Stomach smooth muscle (tissue), 2 donors: ENCODE measurements at regions not wholly inside any gene's neighbourhood (a gene's known extent, or its start where the extent isn't known, plus 50 kb on each side); places are given as distances from the start of the nearest gene placed in this dataset.

ENCODE experiments used
- H3K27ac ChIP-seq: one replicate; pipeline ENCODE4 v1.7.0; 2013; ENCODE audit warnings: mild to moderate bottlenecking, low read length, inconsistent platforms
- H3K27me3 ChIP-seq, 2 donors: one replicate each; pipeline ENCODE4 v1.7.0; 2013; ENCODE audit warnings: low read length in 2 of 2; ENCODE audit not compliant: insufficient read depth in 2 of 2, control insufficient read depth in 1 of 2
- H3K36me3 ChIP-seq, 2 donors: one replicate each; pipeline ENCODE4 v1.7.0; 2013; ENCODE audit warnings: low read length in 2 of 2; ENCODE audit not compliant: control insufficient read depth in 2 of 2, insufficient read depth in 2 of 2
- H3K4me1 ChIP-seq: one replicate; pipeline ENCODE4 v1.7.0; 2013; ENCODE audit warnings: low read length; ENCODE audit not compliant: control insufficient read depth, insufficient read depth
- H3K4me3 ChIP-seq, 2 donors: one replicate each; pipeline ENCODE4 v1.7.0; 2013; ENCODE audit warnings: low read length in 2 of 2
- H3K9ac ChIP-seq, 2 donors: one replicate each; pipeline ENCODE4 v1.7.0; 2013; ENCODE audit warnings: low read length in 2 of 2, mild to moderate bottlenecking in 1 of 2
- H3K9me3 ChIP-seq, 2 donors: one replicate each; pipeline ENCODE4 v1.7.0; 2013; ENCODE audit warnings: low read length in 2 of 2; ENCODE audit not compliant: control insufficient read depth in 2 of 2
- donor health status: healthy.
- donor health status: Pancreatic carcinoma.

GRCh38 chr4:123843137-123843536, 446.5 kb downstream of the SPRY1 start:
- no peak overlapping the region for H3K27ac ChIP-seq
- peaks cover 0 to 9% of the 10 kb centered on the region in 2 donors for H3K9me3 ChIP-seq
- no peak overlapping the region for H3K9ac ChIP-seq
- H3K27me3 ChIP-seq: no peaks in the 10 kb centered on the region
- no peak overlapping the region for H3K4me3 ChIP-seq
- H3K4me1 ChIP-seq: no peaks in the 10 kb centered on the region
- H3K36me3 ChIP-seq: no peaks in the 10 kb centered on the region

DNA sequence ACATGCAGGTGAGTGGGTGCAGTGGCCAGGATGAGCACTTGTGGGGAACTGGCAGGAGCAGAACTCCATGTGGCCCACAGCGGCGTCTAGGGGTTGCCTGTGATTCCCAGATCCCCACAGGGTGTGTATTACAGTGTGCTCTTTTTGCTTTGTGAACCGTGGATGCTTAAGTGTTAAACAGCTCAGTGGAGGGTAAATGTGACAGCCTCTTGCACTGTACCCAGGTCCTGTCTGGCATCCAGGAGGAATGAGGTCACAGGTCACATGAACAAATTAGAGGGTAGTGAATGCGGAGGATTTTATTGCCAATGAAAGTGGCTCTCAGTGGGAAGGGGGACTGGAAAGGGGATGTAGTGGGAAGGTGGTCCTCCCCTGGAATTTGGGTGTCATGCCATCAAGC, 447.8 kb downstream of the SPRY1 start:
- Histone ChIP-seq H3K27ac (no peak overlapping the region), H3K27me3 (no peaks in the 10 kb centered on the region), H3K9ac (no peak overlapping the region), H3K4me3 (no peak overlapping the region), H3K9me3 (peaks cover 0 to 9% of the 10 kb centered on the region in 2 donors), H3K4me1 (no peaks in the 10 kb centered on the region), H3K36me3 (no peaks in the 10 kb centered on the region)

DNA sequence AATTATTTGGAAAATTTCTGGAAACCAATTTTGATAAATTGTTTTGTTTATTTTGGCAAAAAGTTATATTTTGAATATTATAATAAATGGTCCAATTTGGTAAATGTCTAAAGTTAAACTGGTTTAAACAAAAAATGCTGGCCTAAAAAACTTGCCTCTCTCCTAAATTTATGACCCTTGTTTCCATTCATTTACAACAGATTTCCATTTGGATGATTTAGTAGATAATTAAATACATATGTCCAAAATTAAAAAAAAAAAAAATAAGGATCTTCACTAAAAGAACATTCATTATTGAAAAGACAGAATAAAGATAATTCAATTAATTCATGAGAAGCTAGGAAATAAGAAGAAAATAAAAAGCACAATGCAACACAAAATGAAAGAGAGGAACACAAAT, 449.5 kb downstream of the SPRY1 start:
- no peaks in the 10 kb centered on the region for H3K36me3 ChIP-seq
- H3K9me3 ChIP-seq: peaks cover 0 to 9% of the 10 kb centered on the region in 2 donors
- no peaks in the 10 kb centered on the region for H3K4me1 ChIP-seq
- no peak overlapping the region for H3K4me3 ChIP-seq
- no peaks in the 10 kb centered on the region for H3K27me3 ChIP-seq
- H3K9ac ChIP-seq: no peak overlapping the region
- H3K27ac ChIP-seq: no peak overlapping the region

DNA sequence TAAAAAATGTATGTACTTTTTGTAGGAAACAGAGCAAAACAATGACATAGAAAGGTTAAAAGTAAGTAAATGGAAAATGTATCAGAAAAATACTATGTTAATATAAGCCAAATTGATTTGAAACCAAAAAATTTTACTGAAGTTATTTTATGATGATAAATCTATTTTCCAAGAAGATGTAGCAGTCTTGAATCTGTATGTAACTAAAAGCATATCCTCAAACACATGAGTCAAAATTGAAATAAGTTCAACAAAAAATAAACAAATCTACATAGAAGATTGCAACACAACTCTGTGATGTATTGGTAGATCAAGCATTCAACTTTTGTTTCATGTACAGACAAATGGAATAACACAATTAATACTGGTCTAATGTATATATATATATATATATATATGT, 450.0 kb downstream of the SPRY1 start:
- Histone ChIP-seq H3K9me3 (peaks cover 0 to 9% of the 10 kb centered on the region in 2 donors), H3K27ac (no peak overlapping the region), H3K9ac (no peak overlapping the region), H3K4me3 (no peak overlapping the region), H3K36me3 (no peaks in the 10 kb centered on the region), H3K4me1 (no peaks in the 10 kb centered on the region), H3K27me3 (no peaks in the 10 kb centered on the region)

DNA sequence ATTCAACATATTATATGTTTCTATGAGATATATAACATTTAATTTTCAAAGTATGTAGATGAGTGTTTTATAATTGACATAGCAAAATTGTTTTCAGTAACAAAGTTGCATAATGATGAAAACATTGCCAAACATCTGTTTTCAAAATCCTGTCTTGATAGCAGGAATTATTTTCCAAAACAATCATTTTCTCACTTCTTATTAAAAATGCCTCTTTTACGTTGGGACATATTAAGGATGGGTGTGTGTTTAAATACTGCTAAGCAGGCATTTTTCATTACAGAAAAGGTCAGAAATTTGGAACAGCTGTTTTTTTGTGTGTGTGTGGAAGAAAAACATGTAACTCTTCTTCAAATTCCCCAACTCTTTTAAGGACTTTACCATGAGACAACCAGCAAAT, 452.0 kb downstream of the SPRY1 start:
- H3K9me3 ChIP-seq: peaks cover 0 to 9% of the 10 kb centered on the region in 2 donors
- H3K4me1 ChIP-seq: no peaks in the 10 kb centered on the region
- H3K9ac ChIP-seq: no peak overlapping the region
- no peaks in the 10 kb centered on the region for H3K27me3 ChIP-seq
- H3K4me3 ChIP-seq: no peak overlapping the region
- no peaks in the 10 kb centered on the region for H3K36me3 ChIP-seq
- no peak overlapping the region for H3K27ac ChIP-seq

DNA sequence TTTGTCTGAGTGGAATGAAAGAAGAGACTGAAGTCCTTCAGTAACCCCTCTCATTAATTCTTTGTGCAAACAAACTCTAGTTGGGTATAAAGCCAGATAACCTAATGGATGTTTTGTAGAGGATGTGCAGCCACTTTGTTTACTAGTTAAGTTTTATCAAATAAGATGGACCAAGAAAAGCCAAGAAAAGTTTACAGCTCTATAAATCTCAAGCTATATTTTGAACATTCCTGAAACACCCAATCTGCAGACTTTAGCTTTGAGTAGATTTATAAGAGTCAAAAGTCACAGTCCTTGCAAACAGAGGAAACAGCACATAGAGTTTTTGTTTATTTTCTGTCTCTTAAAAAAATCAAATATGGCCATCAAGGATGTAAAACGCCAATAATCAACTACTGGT, 452.9 kb downstream of the SPRY1 start:
- Histone ChIP-seq H3K27me3 (no peaks in the 10 kb centered on the region), H3K9ac (no peak overlapping the region), H3K27ac (no peak overlapping the region), H3K4me1 (no peaks in the 10 kb centered on the region), H3K36me3 (no peaks in the 10 kb centered on the region), H3K9me3 (peaks cover 0 to 4% of the 10 kb centered on the region in 2 donors), H3K4me3 (no peak overlapping the region)

GRCh38 chr4:123851521-123851920, 454.9 kb downstream of the SPRY1 start:
- Histone ChIP-seq H3K9me3 (no peaks in the 10 kb centered on the region), H3K9ac (no peak overlapping the region), H3K36me3 (no peaks in the 10 kb centered on the region), H3K27me3 (no peaks in the 10 kb centered on the region), H3K4me1 (no peaks in the 10 kb centered on the region), H3K4me3 (no peak overlapping the region), H3K27ac (no peak overlapping the region)

DNA sequence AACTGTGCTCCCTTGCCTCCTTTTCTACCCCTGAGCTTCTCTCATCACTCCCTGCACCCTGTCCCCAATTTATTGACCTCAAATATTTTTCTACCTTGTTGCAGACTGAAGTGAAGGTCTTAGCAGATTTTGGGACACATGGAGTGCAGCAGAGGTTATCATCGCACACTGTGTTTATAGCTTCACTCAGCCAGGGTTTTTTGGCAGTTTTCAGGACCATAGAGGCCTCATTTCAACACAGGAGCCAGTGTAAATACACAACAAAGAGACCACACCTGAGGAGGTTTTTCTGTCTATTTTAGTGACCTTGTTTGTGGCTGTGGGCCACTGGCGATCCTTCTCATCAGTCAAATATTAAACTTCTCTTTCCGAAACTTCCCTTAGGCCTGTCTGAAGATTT, 457.1 kb downstream of the SPRY1 start:
- H3K9ac ChIP-seq: no peak overlapping the region
- no peaks in the 10 kb centered on the region for H3K9me3 ChIP-seq
- H3K36me3 ChIP-seq: no peaks in the 10 kb centered on the region
- no peaks in the 10 kb centered on the region for H3K27me3 ChIP-seq
- no peak overlapping the region for H3K27ac ChIP-seq
- H3K4me3 ChIP-seq: no peak overlapping the region
- peaks cover 5% of the 10 kb centered on the region for H3K4me1 ChIP-seq

GRCh38 chr4:123856689-123857545, 460.3 kb downstream of the SPRY1 start:
- Histone ChIP-seq H3K9me3 (no peaks in the 10 kb centered on the region), H3K4me1 (peaks cover 5% of the 10 kb centered on the region), H3K27ac (no peak overlapping the region), H3K9ac (peak overlapping the region in 1 of 2 donors; percentile 6), H3K4me3 (peak overlapping the region in 1 of 2 donors; percentile 44), H3K27me3 (no peaks in the 10 kb centered on the region), H3K36me3 (no peaks in the 10 kb centered on the region)

DNA sequence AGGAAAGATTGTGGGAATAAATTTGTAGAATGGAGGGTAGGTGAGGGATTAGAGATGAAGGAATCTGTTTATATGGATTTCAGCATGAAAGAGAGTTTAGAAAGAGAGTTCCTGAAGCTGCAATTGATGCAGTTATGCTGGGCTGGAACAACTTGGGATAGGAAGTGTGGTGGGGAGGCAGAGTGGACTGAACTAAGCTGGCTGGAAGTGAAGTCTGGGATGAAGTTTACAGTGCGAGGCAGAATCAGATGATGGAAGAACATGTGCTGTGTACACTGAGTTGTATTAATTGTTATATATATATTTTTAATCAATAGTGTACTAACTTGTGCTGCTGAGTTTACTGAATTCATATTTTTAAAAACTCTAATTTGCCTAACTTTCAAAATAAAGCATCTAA, 461.9 kb downstream of the SPRY1 start:
- Histone ChIP-seq H3K4me3 (no peak overlapping the region), H3K36me3 (no peaks in the 10 kb centered on the region), H3K9me3 (no peaks in the 10 kb centered on the region), H3K4me1 (peaks cover 5% of the 10 kb centered on the region), H3K27ac (no peak overlapping the region), H3K27me3 (no peaks in the 10 kb centered on the region), H3K9ac (no peak overlapping the region)

DNA sequence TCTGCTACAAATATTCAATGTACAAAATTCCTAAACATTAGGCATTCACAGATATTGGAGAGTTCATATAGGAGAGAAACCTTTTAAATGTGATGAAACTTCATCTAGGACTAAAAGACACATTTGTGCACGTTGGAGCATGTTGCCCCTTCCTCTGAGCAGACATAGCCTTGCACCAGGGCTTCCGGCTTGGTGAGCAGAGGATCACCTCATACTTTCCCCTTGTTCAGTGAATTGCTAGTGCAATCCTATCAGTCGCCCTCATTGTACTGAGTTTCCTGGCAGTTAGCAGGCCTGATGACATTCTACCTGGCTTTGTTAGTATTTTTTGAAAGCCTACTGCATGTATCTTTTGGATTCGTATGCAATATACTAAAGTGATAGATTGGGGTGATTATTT, 466.2 kb downstream of the SPRY1 start:
- no peak overlapping the region for H3K27ac ChIP-seq
- no peak overlapping the region for H3K9ac ChIP-seq
- no peak overlapping the region for H3K4me3 ChIP-seq
- no peaks in the 10 kb centered on the region for H3K36me3 ChIP-seq
- H3K27me3 ChIP-seq: no peaks in the 10 kb centered on the region
- H3K9me3 ChIP-seq: no peaks in the 10 kb centered on the region
- no peaks in the 10 kb centered on the region for H3K4me1 ChIP-seq
